Activated naive CD4-positive, alpha-beta T cell treated with anti-CD3 and anti-CD28 coated beads, Interleukin-2, amount 50 U/mL, for 24 hours (primary cell): ENCODE measurements at regions not wholly inside any gene's neighbourhood (a gene's known extent, or its start where the extent isn't known, plus 50 kb on each side); places are given as distances from the start of the nearest gene placed in this dataset.

ENCODE experiments used
- H3K27ac Mint-ChIP-seq: one replicate; pipeline ENCODE4 v1.8.0; 2021; ENCODE audit warnings: mild to moderate bottlenecking, mixed read lengths
- H3K27me3 Mint-ChIP-seq: one replicate; pipeline ENCODE4 v1.8.0; 2021; ENCODE audit warnings: mixed read lengths
- H3K36me3 Mint-ChIP-seq: one replicate; pipeline ENCODE4 v1.8.0; 2021; ENCODE audit warnings: mixed read lengths
- H3K4me1 Mint-ChIP-seq: one replicate; pipeline ENCODE4 v1.8.0; 2021; ENCODE audit warnings: mixed read lengths
- H3K4me3 Mint-ChIP-seq: one replicate; pipeline ENCODE4 v1.8.0; 2021; ENCODE audit warnings: mild to moderate bottlenecking, mixed read lengths
- H3K9me3 Mint-ChIP-seq: one replicate; pipeline ENCODE4 v1.8.0; 2021; ENCODE audit warnings: mixed read lengths

- Mint-ChIP-seq H3K9me3 (no peaks in the 10 kb centered on the region), H3K27me3 (peaks cover 3% of the 10 kb centered on the region), H3K27ac (no peak overlapping the region), H3K4me1 (no peaks in the 10 kb centered on the region), H3K36me3 (no peaks in the 10 kb centered on the region), H3K4me3 (no peak overlapping the region)
These were observed 63.2 kb downstream of the NENF start for GRCh38 chr1:212495766-212496494.

GRCh38 chr1:212496682-212497081, 64.0 kb downstream of the NENF start:
- Mint-ChIP-seq H3K27ac (no peak overlapping the region), H3K9me3 (no peaks in the 10 kb centered on the region), H3K27me3 (peaks cover 2% of the 10 kb centered on the region), H3K4me1 (no peaks in the 10 kb centered on the region), H3K4me3 (no peak overlapping the region), H3K36me3 (no peaks in the 10 kb centered on the region)

GRCh38 chr1:212497553-212497952, 64.8 kb downstream of the NENF start:
- H3K27me3 Mint-ChIP-seq: peaks cover 1% of the 10 kb centered on the region
- no peak overlapping the region for H3K27ac Mint-ChIP-seq
- H3K36me3 Mint-ChIP-seq: no peaks in the 10 kb centered on the region
- H3K4me3 Mint-ChIP-seq: no peak overlapping the region
- no peaks in the 10 kb centered on the region for H3K4me1 Mint-ChIP-seq
- no peaks in the 10 kb centered on the region for H3K9me3 Mint-ChIP-seq

GRCh38 chr1:212498283-212499040, 65.7 kb downstream of the NENF start:
- H3K9me3 Mint-ChIP-seq: no peaks in the 10 kb centered on the region
- no peak overlapping the region for H3K4me3 Mint-ChIP-seq
- H3K27me3 Mint-ChIP-seq: peaks cover 1% of the 10 kb centered on the region
- no peaks in the 10 kb centered on the region for H3K4me1 Mint-ChIP-seq
- no peaks in the 10 kb centered on the region for H3K36me3 Mint-ChIP-seq
- H3K27ac Mint-ChIP-seq: no peak overlapping the region

- no peaks in the 10 kb centered on the region for H3K4me1 Mint-ChIP-seq
- H3K9me3 Mint-ChIP-seq: no peaks in the 10 kb centered on the region
- H3K27me3 Mint-ChIP-seq: peaks cover 1% of the 10 kb centered on the region
- H3K36me3 Mint-ChIP-seq: no peaks in the 10 kb centered on the region
- no peak overlapping the region for H3K4me3 Mint-ChIP-seq
- no peak overlapping the region for H3K27ac Mint-ChIP-seq
These were observed 67.6 kb downstream of the NENF start for GRCh38 chr1:212500351-212500750.

- Mint-ChIP-seq H3K27ac (no peak overlapping the region), H3K27me3 (peaks cover 1% of the 10 kb centered on the region), H3K36me3 (no peaks in the 10 kb centered on the region), H3K9me3 (no peaks in the 10 kb centered on the region), H3K4me1 (no peaks in the 10 kb centered on the region), H3K4me3 (no peak overlapping the region)
These were observed 68.3 kb downstream of the NENF start for GRCh38 chr1:212500983-212501382.

GRCh38 chr1:212503714-212504113, 71.0 kb downstream of the NENF start:
- Mint-ChIP-seq H3K4me3 (no peak overlapping the region), H3K4me1 (no peaks in the 10 kb centered on the region), H3K27me3 (peaks cover 5% of the 10 kb centered on the region), H3K36me3 (no peaks in the 10 kb centered on the region), H3K27ac (no peak overlapping the region), H3K9me3 (no peaks in the 10 kb centered on the region)

- H3K27me3 Mint-ChIP-seq: peaks cover 3% of the 10 kb centered on the region
- H3K9me3 Mint-ChIP-seq: no peaks in the 10 kb centered on the region
- no peaks in the 10 kb centered on the region for H3K36me3 Mint-ChIP-seq
- no peaks in the 10 kb centered on the region for H3K4me1 Mint-ChIP-seq
- no peak overlapping the region for H3K27ac Mint-ChIP-seq
- H3K4me3 Mint-ChIP-seq: no peak overlapping the region
These were observed 71.6 kb downstream of the NENF start for GRCh38 chr1:212504171-212504803.

DNA sequence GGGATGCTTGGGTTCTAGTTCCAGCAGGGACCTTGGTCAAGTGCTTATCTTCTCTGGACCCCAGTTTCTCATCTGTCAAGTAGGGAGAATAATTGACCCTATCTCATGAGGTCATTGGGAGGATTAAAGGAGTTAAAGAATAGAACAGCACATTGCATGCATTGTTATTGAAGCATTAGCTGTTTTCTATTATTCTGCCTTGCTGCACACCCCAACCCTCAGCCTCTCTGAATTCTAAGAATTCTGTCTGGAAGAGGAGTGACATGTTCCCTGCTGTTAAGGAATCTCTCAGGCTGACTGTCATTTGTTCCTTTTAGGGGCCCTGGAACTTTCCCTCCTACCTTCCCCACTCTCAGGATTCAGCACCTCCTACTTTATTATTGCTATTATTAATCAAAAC, 73.9 kb downstream of the NENF start:
- H3K9me3 Mint-ChIP-seq: no peaks in the 10 kb centered on the region
- peaks cover 5% of the 10 kb centered on the region for H3K27me3 Mint-ChIP-seq
- H3K4me3 Mint-ChIP-seq: no peak overlapping the region
- no peaks in the 10 kb centered on the region for H3K4me1 Mint-ChIP-seq
- no peaks in the 10 kb centered on the region for H3K36me3 Mint-ChIP-seq
- H3K27ac Mint-ChIP-seq: no peak overlapping the region

DNA sequence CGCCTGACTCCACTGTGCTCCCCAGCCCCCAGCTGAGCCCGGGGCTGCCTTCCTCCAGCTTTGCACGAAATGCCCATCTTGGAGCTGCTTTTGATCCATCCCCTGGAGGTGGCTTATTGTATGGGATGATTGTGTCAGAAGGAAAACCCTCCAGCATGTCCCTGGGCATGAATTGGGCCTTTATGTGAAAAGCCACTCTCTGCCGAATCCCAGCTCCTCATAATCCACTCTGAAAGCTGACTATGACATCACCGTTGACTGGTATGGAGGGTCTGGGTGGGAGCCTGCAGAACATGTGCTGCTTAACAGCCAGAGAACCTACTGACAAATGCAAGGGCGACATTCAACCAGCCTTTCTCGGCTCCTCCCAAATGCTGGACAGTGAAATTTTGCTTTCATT, 74.6 kb downstream of the NENF start:
- Mint-ChIP-seq H3K9me3 (no peaks in the 10 kb centered on the region), H3K4me1 (no peaks in the 10 kb centered on the region), H3K27me3 (peaks cover 10% of the 10 kb centered on the region), H3K27ac (no peak overlapping the region), H3K4me3 (no peak overlapping the region), H3K36me3 (no peaks in the 10 kb centered on the region)

GRCh38 chr1:212512816-212513559, 80.3 kb downstream of the NENF start:
- Mint-ChIP-seq H3K27ac (no peak overlapping the region), H3K36me3 (no peaks in the 10 kb centered on the region), H3K27me3 (peaks cover 35% of the 10 kb centered on the region), H3K4me1 (peaks cover 6% of the 10 kb centered on the region), H3K9me3 (no peaks in the 10 kb centered on the region), H3K4me3 (peak overlapping the region; percentile 26)

- H3K27me3 Mint-ChIP-seq: peaks cover 35% of the 10 kb centered on the region
- no peaks in the 10 kb centered on the region for H3K36me3 Mint-ChIP-seq
- no peak overlapping the region for H3K4me3 Mint-ChIP-seq
- H3K27ac Mint-ChIP-seq: peak overlapping the region; percentile 46
- H3K9me3 Mint-ChIP-seq: no peaks in the 10 kb centered on the region
- H3K4me1 Mint-ChIP-seq: peaks cover 6% of the 10 kb centered on the region
These were observed 80.9 kb downstream of the NENF start for GRCh38 chr1:212513586-212513985.

GRCh38 chr1:212514056-212514614, 81.4 kb downstream of the NENF start:
- H3K9me3 Mint-ChIP-seq: no peaks in the 10 kb centered on the region
- H3K27ac Mint-ChIP-seq: no peak overlapping the region
- H3K27me3 Mint-ChIP-seq: peaks cover 36% of the 10 kb centered on the region
- H3K4me3 Mint-ChIP-seq: peak overlapping the region; percentile 19
- H3K4me1 Mint-ChIP-seq: peaks cover 6% of the 10 kb centered on the region
- no peaks in the 10 kb centered on the region for H3K36me3 Mint-ChIP-seq

- H3K4me3 Mint-ChIP-seq: no peak overlapping the region
- peaks cover 6% of the 10 kb centered on the region for H3K4me1 Mint-ChIP-seq
- no peak overlapping the region for H3K27ac Mint-ChIP-seq
- H3K36me3 Mint-ChIP-seq: no peaks in the 10 kb centered on the region
- no peaks in the 10 kb centered on the region for H3K9me3 Mint-ChIP-seq
- peaks cover 36% of the 10 kb centered on the region for H3K27me3 Mint-ChIP-seq
These were observed 82.1 kb downstream of the NENF start for GRCh38 chr1:212514782-212515181.

DNA sequence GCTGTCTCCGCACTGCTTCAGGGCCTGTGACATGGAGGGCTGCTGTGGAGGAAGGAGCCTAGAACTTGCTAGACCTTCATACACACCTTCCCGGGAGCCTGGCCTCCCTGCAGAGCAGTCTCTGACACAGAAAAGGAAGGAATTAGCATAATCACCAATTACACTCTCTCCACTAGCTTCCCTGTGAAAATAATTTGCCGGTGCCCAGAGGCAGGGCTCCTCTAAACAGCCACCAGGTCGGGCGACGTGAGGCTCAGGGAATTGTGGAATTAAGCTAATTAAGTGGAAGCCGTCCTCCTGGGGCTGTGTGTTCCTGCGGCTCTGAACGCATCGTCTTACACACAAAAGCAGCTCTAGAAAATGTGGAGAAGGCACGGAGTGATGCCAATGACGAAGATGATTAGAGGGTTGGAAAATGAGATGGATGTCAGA, 82.6 kb downstream of the NENF start:
- peaks cover 6% of the 10 kb centered on the region for H3K4me1 Mint-ChIP-seq
- H3K27me3 Mint-ChIP-seq: peaks cover 36% of the 10 kb centered on the region
- H3K9me3 Mint-ChIP-seq: no peaks in the 10 kb centered on the region
- no peak overlapping the region for H3K4me3 Mint-ChIP-seq
- no peak overlapping the region for H3K27ac Mint-ChIP-seq
- H3K36me3 Mint-ChIP-seq: no peaks in the 10 kb centered on the region
